IMR-90 (cell line): ENCODE measurements at regions not wholly inside any gene's neighbourhood (a gene's known extent, or its start where the extent isn't known, plus 50 kb on each side); places are given as distances from the start of the nearest gene placed in this dataset.

ENCODE experiments used
- ATAC-seq: fragments of 200-7000 bp; cut with Tn5 transposase; 2 replicates; pipeline ENCODE4 v1.9.1; 2020; ENCODE audit warnings: low read depth, mild to moderate bottlenecking, moderate library complexity
- BruUV-seq: library from RNA; stranded (reverse); fragments of 400-500 nt; replicated peaks from 2 replicates; lab custom pipeline; 2021; lab: Mats Ljungman, UMichigan
- CTCF ChIA-PET: fragments of 300-600 bp; formaldehyde crosslinking; extraction: SDS; loops from one replicate; lab custom pipeline; 2021; ENCODE audit warnings: antibody characterized with exemption; lab: Yijun Ruan, JAX
- POLR2A ChIA-PET: fragments of 300-600 bp; sonication (Branson Sonifier 250); formaldehyde crosslinking; loops from one replicate; lab custom pipeline; 2022; ENCODE audit warnings: antibody characterized with exemption; ENCODE audit not compliant: unreplicated experiment; lab: Charles Lee
- DNase-seq: peaks from one replicate; pipeline ENCODE4 v3.0.0; 2013
- H2AFZ ChIP-seq: replicated peaks from 2 replicates; pipeline ENCODE3; 2013; ENCODE audit warnings: low read length, mild to moderate bottlenecking; ENCODE audit not compliant: poor library complexity
- H2AK5ac ChIP-seq: 2 replicates; pipeline ENCODE4 v1.6.1; 2013; ENCODE audit warnings: low read depth, low read length, inconsistent platforms
- H2AK9ac ChIP-seq: replicated peaks from 2 replicates; pipeline ENCODE3; 2013; ENCODE audit warnings: mild to moderate bottlenecking, low read depth, low read length, moderate library complexity; ENCODE audit not compliant: poor library complexity
- H2BK120ac ChIP-seq: 2 replicates; pipeline ENCODE4 v1.6.1; 2013; ENCODE audit warnings: low read depth, low read length, inconsistent platforms
- H2BK15ac ChIP-seq: 3 replicates; pipeline ENCODE4 v1.6.1; 2013; ENCODE audit warnings: low read depth, low read length, inconsistent platforms
- H2BK20ac ChIP-seq: 2 replicates; pipeline ENCODE4 v1.6.1; 2013; ENCODE audit warnings: low read depth, mild to moderate bottlenecking, inconsistent platforms, low read length, moderate library complexity
- H2BK5ac ChIP-seq: 2 replicates; pipeline ENCODE4 v1.6.1; 2013; ENCODE audit warnings: mild to moderate bottlenecking, low read depth, low read length, inconsistent platforms; ENCODE audit not compliant: poor library complexity, severe bottlenecking
- H3K14ac ChIP-seq: replicated peaks from 2 replicates; pipeline ENCODE4 v1.6.1; 2013; ENCODE audit warnings: low read depth, low read length, inconsistent platforms
- H3K18ac ChIP-seq: 2 replicates; pipeline ENCODE4 v1.6.1; 2013; ENCODE audit warnings: low read depth, low read length, control low read depth
- H3K23ac ChIP-seq: 2 replicates; pipeline ENCODE4 v1.6.1; 2013; ENCODE audit warnings: low read depth, low read length, inconsistent platforms
- H3K27ac ChIP-seq: 2 replicates; pipeline ENCODE4 v1.5.1; 2013; ENCODE audit warnings: mild to moderate bottlenecking, control low read depth, low read length; ENCODE audit not compliant: insufficient read depth
- H3K27me3 ChIP-seq: 2 replicates; pipeline ENCODE4 v1.6.1; 2013; ENCODE audit warnings: low read length; ENCODE audit not compliant: control insufficient read depth, insufficient read depth
- H3K36me3 ChIP-seq: 2 replicates; pipeline ENCODE4 v1.6.1; 2013; ENCODE audit warnings: low read length, mixed read lengths; ENCODE audit not compliant: control insufficient read depth, insufficient read depth
- H3K4ac ChIP-seq: 2 replicates; pipeline ENCODE4 v1.6.1; 2013; ENCODE audit warnings: low read depth, low read length, inconsistent platforms
- H3K4me1 ChIP-seq: 2 replicates; pipeline ENCODE4 v1.6.1; 2013; ENCODE audit warnings: low read length, mixed read lengths; ENCODE audit not compliant: control insufficient read depth, insufficient read depth
- H3K4me2 ChIP-seq: 2 replicates; pipeline ENCODE4 v1.6.1; 2013; ENCODE audit warnings: low read depth, mild to moderate bottlenecking, control low read depth, low read length, moderate library complexity
- H3K4me3 ChIP-seq: 2 replicates; pipeline ENCODE4 v1.5.1; 2013; ENCODE audit warnings: low read depth, mild to moderate bottlenecking, control low read depth, low read length, moderate library complexity; ENCODE audit not compliant: insufficient read depth
- H3K56ac ChIP-seq: 2 replicates; pipeline ENCODE4 v1.6.1; 2013; ENCODE audit warnings: low read length, inconsistent platforms; ENCODE audit not compliant: insufficient read depth; ENCODE audit errors: extremely low read depth
- H3K79me1 ChIP-seq, 2 experiments: 2 replicates each; pipeline ENCODE4 v1.6.1; 2013; ENCODE audit warnings: low read length in 2 of 2, inconsistent platforms in 1 of 2, low read depth in 1 of 2
- H3K9ac ChIP-seq: 2 replicates; pipeline ENCODE4 v1.6.1; 2013; ENCODE audit warnings: low read depth, low read length, control low read depth
- H3K9me1 ChIP-seq: 2 replicates; pipeline ENCODE4 v1.6.1; 2013; ENCODE audit warnings: low read length, inconsistent platforms; ENCODE audit not compliant: insufficient read depth
- H3K9me3 ChIP-seq: 2 replicates; pipeline ENCODE4 v1.6.1; 2013; ENCODE audit warnings: low read length; ENCODE audit not compliant: control insufficient read depth, insufficient read depth
- H4K20me1 ChIP-seq: 2 replicates; pipeline ENCODE4 v1.6.1; 2013; ENCODE audit warnings: low read length, inconsistent platforms; ENCODE audit not compliant: insufficient read depth
- H4K5ac ChIP-seq: 2 replicates; pipeline ENCODE4 v1.6.1; 2013; ENCODE audit warnings: mild to moderate bottlenecking, low read depth, low read length, control low read depth
- H4K8ac ChIP-seq, 2 experiments: 2 replicates each; pipeline ENCODE4 v1.6.1; 2013; ENCODE audit warnings: low read depth in 2 of 2, low read length in 2 of 2, control low read depth in 1 of 2, inconsistent platforms in 1 of 2
- H4K91ac ChIP-seq: 2 replicates; pipeline ENCODE4 v1.6.1; 2013; ENCODE audit warnings: low read depth, low read length, inconsistent platforms; ENCODE audit not compliant: insufficient read depth
- BHLHE40 ChIP-seq: fragments of 150-350 bp; IDR thresholded peaks from 2 replicates; pipeline ENCODE4 v1.6.1; 2016; ENCODE audit warnings: mild to moderate bottlenecking, low read depth, low read length
- FOS ChIP-seq: fragments of 150-350 bp; IDR thresholded peaks from 2 replicates; pipeline ENCODE4 v1.6.1; 2016; ENCODE audit warnings: low read depth, low read length
- MAFK ChIP-seq: IDR thresholded peaks from 2 replicates; pipeline ENCODE4 v1.6.1; 2012; ENCODE audit warnings: low read depth, low read length, improper control_type of control experiment
- POLR2A ChIP-seq: IDR thresholded peaks from 2 replicates; pipeline ENCODE4 v1.6.1; 2012; ENCODE audit warnings: mild to moderate bottlenecking, low read depth, low read length
- RAD21 ChIP-seq: IDR thresholded peaks from 2 replicates; pipeline ENCODE4 v1.6.1; 2012; ENCODE audit warnings: low read length, improper control_type of control experiment
- dilution Hi-C: fragments of 300-500 bp; cut with HindIII; formaldehyde crosslinking; loops from one replicate; pipeline ENCODE4 v1.14.3; 2018; ENCODE audit warnings: low sequenced_read_pairs; ENCODE audit not compliant: unreplicated experiment
- in situ Hi-C: fragments of 300-500 bp; cut with MboI; formaldehyde crosslinking; loops from 3 replicates; pipeline ENCODE4 v1.14.3; 2019; ENCODE audit warnings: low sequenced_read_pairs, inconsistent platforms, mixed read lengths
- intact Hi-C: fragments of 100-400 bp; cut with micrococcal nuclease; formaldehyde crosslinking; loops from 2 replicates; pipeline ENCODE4 v1.10.0; 2022

- H3K14ac ChIP-seq = no peak overlapping the region
- in situ Hi-C loops = loop anchor here (25.0 kb wide), 1 partner anchor 912 kb away; the partner anchor contains the start of gene PTH2R
- no peak for ATAC-seq
These were observed 99.6 kb upstream of the MAP2 start for GRCh38 chr2:209324281-209324680.

More at GRCh38 chr2:209324281-209324680, 99.6 kb upstream of the MAP2 start:
- intact Hi-C loops (no loop called here), dilution Hi-C loops (no loop called here)
- Histone ChIP-seq H3K79me1 (no peaks in the 10 kb centered on the region), H2AK5ac (no peak overlapping the region), H2BK5ac (no peak overlapping the region), H3K4ac (no peak overlapping the region), H4K20me1 (no peaks in the 10 kb centered on the region), H2AK9ac (no peak overlapping the region), H3K4me3 (no peak overlapping the region), H2BK15ac (no peak overlapping the region), H3K4me2 (no peak overlapping the region), H4K5ac (no peak overlapping the region), H3K56ac (no peak overlapping the region), H3K23ac (no peak overlapping the region), H3K27ac (no peak overlapping the region), H3K9me3 (no peaks in the 10 kb centered on the region), H4K8ac (no peak overlapping the region), H2AFZ (no peak overlapping the region), H3K9me1 (no peaks in the 10 kb centered on the region), H3K36me3 (no peaks in the 10 kb centered on the region), H3K9ac (no peak overlapping the region), H4K91ac (no peak overlapping the region), H3K27me3 (no peaks in the 10 kb centered on the region), H3K18ac (no peak overlapping the region), H3K4me1 (no peaks in the 10 kb centered on the region), H2BK20ac (no peak overlapping the region), H2BK120ac (no peak overlapping the region)
- CTCF ChIA-PET = interaction anchor here (1.4 kb wide), 1 partner anchor 10 kb away, joined by 6 read pairs; no protein-coding TSS in a partner anchor
- TF ChIP-seq BHLHE40 = no peak
- no peak for TF ChIP-seq FOS
- no peak for TF ChIP-seq POLR2A
- no peak for TF ChIP-seq MAFK
- no peak for TF ChIP-seq RAD21
- no peak for DNase-seq
- BruUV-seq = no TSS peak
- POLR2A ChIA-PET = no interaction called here
